D341Med (cell line): ENCODE measurements at regions not wholly inside any gene's neighbourhood (a gene's known extent, or its start where the extent isn't known, plus 50 kb on each side); places are given as distances from the start of the nearest gene placed in this dataset.

Source experiments
- DNase-seq: peaks from one replicate; pipeline ENCODE4 v3.0.0; 2012; ENCODE audit warnings: low spot score

DNA sequence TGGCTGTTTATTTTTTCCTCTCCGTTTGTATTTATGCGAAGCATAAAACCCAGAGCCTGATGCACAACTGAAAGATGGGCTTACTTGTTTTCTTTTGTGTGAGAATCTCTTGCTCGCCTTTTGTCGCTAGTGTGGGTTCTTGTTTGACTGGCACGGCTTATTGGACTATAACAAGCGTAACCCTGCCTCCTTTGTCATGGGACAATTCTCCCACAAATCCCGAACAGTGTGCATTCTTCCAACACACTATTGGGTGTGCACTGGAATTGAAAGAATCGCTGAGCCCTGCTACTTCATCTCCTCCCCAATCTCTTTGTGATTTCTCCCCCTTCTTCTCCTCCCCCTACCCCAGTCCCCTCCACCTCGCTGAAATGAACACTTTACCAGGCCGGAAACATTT lies 110.8 kb downstream of the ZIC5 start:
- DNase-seq: no peak

DNA sequence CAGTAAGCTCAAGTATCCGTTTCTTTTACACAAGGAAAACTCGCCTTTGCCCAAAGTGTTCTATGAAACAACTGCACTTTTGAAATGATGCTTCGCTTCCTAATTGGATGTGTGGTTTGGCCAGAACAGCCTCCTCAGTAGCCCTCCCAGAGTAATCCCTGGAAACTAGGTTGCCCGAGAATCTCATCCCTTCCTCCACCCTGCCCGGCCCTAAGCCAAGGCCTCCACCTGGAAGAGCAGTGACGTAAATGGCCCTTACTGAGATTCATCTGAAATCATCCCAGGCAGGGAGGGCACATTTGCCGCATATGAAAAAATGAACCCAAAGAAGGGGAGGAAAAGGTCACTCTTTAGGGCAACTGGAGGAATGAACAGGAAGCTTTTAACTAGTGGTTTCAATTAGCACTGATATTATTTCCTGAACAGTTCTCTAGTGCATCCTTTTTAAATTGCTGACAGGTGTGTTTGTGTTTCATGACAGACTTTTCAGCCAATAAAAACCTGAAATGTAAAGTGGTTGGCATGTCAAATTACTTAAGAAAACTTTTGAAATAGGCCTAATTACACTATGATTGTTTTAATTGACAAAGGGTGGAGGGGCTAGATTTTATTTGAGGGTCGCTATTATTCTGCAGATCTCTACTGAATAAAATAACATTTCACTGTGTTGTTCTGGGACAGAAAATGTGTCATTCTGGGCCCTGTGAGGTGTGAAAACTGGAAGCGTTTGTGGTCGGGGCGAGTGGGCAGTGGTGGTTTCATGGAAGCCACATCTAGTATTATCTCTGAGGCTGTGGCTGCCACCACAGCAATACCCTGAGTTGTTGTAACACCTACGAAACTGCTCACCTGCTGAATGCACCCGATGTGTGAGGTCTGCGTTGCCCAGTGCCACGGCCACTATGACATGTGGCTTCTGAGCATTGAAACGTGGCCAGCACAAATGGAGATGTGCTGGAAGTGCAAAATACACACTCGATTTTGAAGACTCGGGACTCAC lies 112.1 kb downstream of the ZIC5 start:
- no peak for DNase-seq

DNA sequence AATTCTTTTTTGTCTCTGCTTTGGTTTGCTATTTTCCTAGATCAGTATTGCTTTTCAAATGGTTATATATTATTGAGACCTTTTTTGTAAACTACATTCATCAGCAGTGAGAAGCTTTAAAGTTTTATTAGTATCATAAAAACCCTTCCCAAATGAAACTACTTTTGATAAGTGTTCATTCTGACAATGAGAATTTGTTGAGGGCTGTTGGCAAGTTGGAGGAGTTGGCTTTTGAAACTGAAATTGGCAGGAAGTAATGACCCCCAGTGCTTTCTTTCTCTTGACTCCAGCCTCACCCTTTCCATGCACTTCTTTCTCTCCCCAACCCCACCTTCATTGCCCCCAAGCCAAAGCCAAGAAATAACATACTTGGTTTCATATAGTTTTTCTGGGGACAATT lies 113.8 kb downstream of the ZIC5 start:
- no peak for DNase-seq

- no peak for DNase-seq
Measured at GRCh38 chr13:99855526-99856420, 115.8 kb downstream of the ZIC5 start.

- DNase-seq: no peak
Measured at GRCh38 chr13:99854366-99854765, 117.2 kb downstream of the ZIC5 start.

DNA sequence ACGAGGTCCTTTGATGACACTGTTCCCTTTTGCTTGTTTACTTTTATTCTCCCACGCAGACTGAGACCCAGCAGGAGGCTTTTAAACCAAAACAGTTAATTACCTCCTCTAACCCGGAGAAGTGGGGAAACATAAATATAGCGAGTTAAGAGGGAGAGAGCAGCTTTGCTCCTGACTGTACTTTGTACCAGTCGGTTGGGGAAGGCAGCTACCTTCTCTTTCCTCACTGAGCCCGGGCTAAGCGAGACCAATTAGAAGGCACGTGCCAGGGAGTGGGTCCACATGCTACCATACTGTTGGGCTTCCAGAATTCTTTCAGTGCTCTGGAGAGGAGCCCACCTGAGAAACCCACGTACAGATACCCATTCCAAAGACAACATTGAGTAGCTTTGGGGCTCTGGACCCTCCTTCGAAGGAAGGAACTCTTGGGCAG lies 124.2 kb downstream of the ZIC5 start:
- DNase-seq: no peak

DNA sequence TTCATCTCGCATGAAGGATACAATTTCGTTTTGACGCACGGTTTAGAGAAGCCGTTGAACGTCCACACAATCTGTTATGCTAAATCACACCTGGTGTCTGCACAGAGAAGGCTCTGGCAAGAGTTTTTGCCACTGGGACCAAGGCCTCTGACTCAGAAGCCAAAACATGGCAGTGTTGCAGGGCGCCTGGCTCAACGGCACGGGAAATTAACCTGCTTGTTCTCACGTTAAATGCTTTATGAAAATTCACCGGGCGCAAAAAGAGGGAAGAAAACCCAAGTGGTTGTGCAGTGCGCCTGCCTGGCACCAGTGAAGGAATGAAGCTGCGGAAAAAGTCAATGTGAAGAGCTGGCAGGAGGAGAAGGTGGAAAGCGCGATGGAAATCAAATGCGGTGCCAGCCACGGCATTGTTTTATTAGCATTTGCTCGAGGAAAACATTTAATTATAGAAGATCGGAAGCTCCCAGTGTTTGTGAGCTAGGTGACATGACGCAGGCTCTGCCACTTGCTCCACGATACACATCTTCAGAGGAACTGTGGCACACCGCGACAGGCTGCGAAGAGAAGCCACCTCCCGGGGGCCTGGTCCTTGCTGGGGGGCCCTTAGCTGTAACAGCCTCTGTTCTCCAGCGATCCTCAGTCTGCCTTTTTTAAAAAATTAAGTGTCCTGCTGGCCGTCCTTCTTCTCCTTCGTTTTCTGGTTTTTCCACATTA lies 126.2 kb downstream of the ZIC5 start:
- no peak for DNase-seq

DNA sequence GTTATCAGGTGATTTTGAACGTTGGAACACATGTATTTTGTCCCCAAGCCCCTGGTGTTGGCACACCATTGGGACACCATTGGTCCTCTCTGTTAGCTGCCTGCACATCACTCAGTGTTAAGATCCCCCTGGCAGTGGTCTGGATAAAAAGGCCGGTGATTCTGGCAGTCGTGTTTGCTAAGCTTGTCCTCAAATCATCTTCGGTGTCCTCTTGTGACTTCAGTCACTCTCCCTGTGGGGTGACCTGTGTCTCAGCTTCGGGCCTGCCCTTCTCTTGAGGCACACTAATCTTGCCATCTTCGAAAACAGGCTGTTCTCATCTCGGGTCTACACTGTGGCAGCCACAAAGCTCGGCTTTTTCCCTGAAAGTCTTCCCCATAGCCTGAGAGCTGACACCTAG lies 127.1 kb downstream of the ZIC5 start:
- DNase-seq: no peak

GRCh38 chr13:99843872-99844271 lies 127.7 kb downstream of the ZIC5 start:
- no peak for DNase-seq

DNA sequence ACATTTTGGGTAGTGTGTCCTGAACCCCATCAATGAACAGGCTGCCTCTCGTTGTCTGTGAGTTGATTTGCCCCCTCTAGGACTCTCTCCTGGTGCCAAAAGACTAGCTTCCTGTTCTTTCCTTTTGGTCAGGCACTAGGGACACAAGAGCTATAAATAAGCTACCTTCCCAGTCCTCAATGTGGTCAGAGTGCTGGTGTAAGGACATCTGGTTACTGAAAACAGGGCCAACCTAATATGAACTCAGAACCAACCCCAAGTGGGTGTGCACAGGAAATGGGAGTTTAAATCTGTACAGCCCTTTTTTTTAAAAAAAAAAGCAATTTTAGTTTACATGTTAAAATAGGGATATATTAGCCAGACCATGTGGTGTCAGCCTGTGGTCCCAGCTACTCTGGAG lies 129.2 kb downstream of the ZIC5 start:
- DNase-seq: no peak

DNA sequence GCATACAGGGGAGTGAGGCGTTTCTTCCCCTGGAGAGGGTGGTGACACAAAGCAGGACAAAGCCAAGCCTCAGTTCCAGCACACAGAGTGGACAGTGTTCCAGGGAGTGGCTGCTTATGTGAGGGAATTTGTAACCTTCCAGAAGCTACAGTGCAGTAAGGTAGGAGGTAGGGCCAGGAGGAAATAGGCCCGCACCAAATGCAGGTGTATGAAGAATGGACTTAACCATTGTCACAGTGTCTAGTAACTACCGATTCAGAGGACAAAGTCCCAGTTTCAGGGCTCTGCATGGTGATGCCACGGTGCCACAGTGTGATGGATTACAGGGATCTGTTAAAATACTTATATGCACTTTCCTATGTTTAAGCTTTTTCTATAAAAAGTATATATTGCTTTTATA lies 135.3 kb downstream of the ZIC5 start:
- DNase-seq: no peak

DNA sequence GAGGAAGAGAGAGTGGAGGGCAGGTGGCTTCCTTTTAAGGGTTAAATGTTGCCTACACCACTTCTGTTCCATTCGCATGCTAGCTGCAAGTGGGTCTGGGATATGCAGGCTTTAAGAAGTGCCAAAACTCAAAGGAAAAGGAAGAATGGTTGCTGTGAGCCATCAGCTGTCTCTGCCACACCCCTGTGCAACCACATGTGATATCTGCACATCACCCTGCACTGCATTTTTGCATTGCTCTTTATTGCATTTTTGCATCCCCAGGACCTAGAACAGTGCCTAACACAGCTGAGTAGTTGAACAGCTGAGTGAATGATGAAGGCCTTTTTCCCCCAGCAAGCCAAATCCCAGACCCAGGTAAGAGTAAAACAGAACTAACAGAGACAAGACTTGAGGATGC lies 136.1 kb downstream of the ZIC5 start:
- DNase-seq: no peak

DNA sequence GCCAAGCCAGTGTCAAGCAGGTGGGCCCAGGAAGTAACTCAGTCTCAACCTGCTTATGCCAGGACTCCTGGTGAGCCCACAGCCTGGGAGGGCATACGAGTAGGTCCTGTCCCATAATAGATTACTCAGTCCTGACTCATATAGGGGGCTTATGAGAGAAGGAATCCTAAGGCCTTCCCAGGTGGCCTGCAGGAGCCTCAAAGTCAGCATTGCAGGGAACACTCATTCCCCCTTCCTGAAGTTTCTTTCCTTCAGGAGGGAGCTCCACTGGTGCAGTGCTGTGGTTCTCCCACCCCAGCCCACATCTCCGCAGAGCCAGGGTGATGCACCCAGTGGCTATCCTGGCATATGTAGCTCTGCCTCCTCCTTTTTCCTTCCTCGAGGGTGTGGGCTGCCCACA lies 137.3 kb downstream of the ZIC5 start:
- DNase-seq: no peak

DNA sequence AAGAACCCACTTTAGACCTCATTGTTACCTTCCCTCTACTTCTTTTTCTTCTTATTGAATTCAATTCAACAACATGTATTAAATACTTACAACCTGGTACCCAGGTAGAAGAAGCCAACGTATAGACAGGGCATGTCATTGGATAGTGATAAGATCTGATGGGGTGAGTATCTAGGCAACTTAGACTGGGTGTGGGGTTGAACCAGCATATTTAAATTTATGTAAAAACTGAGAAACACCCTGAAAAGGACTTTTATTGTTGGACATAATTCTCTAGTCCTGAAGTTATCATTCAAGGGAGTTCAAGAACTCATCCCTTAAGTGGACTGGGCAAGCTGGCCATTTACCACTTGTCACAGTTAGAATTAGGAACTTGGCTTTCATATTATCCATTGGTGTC lies 139.2 kb downstream of the ZIC5 start:
- DNase-seq: no peak

GRCh38 chr13:99830931-99831330 lies 140.6 kb downstream of the ZIC5 start:
- DNase-seq: no peak

DNA sequence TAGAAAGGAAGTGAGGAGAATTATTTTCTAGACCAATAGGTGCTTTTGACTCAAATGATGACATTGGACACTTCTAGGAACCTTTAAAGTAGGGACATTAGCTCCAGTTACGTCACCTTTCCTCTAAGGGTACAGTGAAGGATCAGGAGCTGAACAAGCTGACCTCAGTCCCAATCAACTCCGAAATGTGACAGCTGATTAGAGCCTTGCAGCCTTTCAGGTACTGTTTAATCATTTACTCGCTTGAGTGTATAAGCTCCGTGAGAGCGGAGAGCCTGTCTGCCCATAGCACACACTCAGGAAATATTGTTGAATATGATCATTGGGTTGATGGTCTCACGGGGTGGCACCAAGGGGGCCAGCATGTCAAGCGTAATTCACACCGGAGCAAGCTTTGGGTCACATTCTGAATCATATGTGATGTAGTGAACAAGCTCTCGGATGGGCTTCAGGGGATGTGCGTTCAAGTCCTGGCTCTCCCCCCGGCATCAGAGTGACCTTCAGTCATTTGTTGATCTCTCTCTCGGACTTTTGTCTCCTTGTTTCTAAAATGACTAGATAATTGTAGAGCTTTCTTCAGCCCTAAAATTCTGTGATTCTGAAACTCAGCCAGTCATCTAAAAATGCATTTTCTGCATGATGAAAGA lies 141.9 kb downstream of the ZIC5 start:
- DNase-seq: no peak

DNA sequence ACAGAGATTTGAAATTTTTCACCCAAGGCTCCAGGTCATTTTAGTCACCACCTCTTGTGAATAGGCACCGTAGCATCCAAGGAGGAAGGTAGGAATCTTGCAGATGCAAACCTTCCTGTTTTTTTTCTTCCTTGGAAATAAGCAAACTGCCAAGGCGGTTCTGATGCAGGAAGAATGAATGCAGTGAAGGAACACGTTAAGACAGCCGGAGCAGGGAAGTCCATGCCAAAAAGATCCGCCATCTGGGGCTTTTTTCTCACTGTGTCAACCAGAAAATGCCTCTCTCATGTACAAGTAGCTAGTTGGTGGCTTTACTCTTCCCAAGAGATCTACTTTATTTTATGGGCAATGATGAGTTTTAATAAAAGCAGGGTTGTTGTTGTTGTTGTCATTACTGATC lies 142.4 kb downstream of the ZIC5 start:
- DNase-seq: no peak

DNA sequence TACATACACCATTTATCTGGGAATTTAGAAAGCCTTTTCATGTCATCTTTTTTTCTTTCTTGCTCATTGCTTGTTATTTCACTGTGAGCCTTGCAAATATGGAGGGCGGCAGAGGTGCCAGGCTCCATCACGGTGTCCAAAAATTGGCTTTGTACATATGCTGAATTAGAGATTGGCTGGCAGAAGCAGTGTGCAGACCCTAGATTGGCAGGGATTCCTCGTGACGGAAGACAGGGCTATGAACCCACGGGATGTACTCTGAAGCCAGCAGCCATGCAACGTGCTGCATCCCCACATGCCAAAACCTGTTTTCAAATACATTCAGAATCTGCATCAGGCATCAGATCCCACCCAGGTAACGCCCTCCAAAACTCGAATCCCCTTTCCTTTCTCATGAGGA lies 142.8 kb downstream of the ZIC5 start:
- no peak for DNase-seq

DNA sequence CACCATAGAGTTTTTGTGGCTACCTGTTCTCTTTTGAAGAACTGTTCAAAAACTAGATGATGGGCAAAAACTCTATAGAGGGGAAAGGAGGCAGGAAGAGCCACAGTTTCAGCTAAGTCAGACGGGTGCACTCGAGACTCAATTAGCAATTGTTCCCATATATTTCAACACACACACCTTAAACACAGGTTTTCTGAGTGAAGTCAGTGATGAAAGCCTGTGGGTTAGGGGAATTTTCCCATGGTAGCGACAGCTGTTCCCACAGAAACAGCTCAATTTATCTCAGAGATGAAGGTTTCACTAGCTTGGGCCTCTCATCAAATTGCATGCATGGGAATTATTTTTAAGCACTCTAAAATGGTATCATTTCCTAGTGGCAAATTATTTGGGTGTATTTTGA lies 143.4 kb downstream of the ZIC5 start:
- no peak for DNase-seq

GRCh38 chr13:99827011-99827772 lies 144.4 kb downstream of the ZIC5 start:
- DNase-seq: no peak

- DNase-seq: no peak
Measured at GRCh38 chr13:99823961-99824360, 147.6 kb downstream of the ZIC5 start.
